ENCODE measurements at regions not wholly inside any gene's neighbourhood (a gene's known extent, or its start where the extent isn't known, plus 50 kb on each side); places are given as distances from the start of the nearest gene placed in this dataset.

DNA sequence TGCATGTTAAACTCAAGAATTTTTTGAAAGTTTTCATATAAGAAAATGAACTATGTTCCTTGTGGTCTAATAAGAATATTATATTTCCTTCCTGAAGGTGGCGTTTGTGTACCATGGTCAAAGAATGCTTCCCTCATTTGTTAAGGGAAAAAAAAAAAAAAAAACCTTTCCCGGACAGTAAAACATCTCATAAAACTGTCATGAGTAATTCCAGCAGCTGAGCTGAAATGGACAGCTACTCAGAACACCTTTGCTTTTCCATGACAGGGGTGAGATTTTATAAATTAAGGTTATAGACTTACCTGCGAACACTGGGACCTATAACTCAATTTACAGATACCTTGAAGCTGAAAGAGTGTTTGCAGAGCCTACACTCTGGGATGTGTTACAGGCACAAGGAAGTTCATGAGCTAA is 113.2 kb upstream of the RANBP3L start:
- TF ChIP-seq, protein P1, sequence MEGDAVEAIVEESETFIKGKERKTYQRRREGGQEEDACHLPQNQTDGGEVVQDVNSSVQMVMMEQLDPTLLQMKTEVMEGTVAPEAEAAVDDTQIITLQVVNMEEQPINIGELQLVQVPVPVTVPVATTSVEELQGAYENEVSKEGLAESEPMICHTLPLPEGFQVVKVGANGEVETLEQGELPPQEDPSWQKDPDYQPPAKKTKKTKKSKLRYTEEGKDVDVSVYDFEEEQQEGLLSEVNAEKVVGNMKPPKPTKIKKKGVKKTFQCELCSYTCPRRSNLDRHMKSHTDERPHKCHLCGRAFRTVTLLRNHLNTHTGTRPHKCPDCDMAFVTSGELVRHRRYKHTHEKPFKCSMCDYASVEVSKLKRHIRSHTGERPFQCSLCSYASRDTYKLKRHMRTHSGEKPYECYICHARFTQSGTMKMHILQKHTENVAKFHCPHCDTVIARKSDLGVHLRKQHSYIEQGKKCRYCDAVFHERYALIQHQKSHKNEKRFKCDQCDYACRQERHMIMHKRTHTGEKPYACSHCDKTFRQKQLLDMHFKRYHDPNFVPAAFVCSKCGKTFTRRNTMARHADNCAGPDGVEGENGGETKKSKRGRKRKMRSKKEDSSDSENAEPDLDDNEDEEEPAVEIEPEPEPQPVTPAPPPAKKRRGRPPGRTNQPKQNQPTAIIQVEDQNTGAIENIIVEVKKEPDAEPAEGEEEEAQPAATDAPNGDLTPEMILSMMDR (conservative IDR thresholded peaks at IDR 0.05), result peak; percentile 83
- TF ChIP-seq ZFX (IDR thresholded peaks at IDR 0.05), result no peak
- H3K27ac ChIP-seq, result no peak overlapping the region

DNA sequence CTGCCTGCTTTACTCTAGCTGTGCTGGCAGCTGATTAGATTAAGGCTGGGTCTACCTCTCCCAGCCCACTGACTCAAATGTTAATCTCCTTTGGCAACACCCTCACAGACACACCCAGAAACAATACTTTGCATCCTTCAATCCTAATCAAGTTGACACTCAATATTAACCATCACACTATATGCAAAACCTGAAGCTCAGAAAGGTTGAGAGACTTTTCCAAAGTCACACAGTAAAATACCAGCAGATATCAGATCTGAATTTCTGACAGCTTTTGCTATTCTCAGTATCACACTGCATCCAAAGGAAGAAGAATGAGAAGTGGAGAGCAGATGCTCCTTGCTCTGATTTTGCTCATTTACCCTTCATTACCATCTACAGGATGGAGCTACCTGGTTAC is 114.9 kb upstream of the RANBP3L start:
- H3K27ac ChIP-seq, result no peak overlapping the region
- no peak for TF ChIP-seq ZFX (IDR thresholded peaks at IDR 0.05)
- TF ChIP-seq, protein P1 (conservative IDR thresholded peaks at IDR 0.05), result no peak

- H3K27ac ChIP-seq, result no peak overlapping the region
- TF ChIP-seq, protein P1 (conservative IDR thresholded peaks at IDR 0.05), result no peak
- no peak for TF ChIP-seq ZFX (IDR thresholded peaks at IDR 0.05)
These were observed 115.5 kb upstream of the RANBP3L start for GRCh38 chr5:36417221-36417620.

- no peak overlapping the region for H3K27ac ChIP-seq
- no peak for TF ChIP-seq ZFX (IDR thresholded peaks at IDR 0.05)
- TF ChIP-seq, protein P1 (conservative IDR thresholded peaks at IDR 0.05), result no peak
These were observed 116.0 kb upstream of the RANBP3L start for GRCh38 chr5:36417668-36418067.

GRCh38 chr5:36418152-36418979 is 116.7 kb upstream of the RANBP3L start:
- H3K27ac ChIP-seq, result no peak overlapping the region
- TF ChIP-seq ZFX (IDR thresholded peaks at IDR 0.05), result no peak
- TF ChIP-seq, protein P1 (conservative IDR thresholded peaks at IDR 0.05), result no peak

DNA sequence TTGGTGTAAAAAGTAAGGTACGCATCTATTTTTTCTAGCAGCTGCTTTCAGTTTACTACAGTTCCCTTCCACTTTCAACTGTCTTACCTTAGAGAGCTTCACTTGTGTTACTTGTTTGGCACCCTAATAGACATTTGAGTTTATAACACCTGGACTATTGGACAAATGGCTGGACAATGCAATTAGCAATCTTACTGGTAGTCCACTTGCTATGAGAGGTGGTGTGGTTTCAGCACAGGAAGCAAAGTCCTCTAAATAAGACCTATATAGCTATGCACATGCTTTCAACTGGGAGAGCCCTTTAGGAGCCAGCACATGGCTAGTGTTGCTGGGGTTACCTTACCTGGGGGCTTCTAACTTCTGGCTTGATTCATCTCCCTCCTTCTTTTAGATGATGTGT is 119.6 kb upstream of the RANBP3L start:
- no peak overlapping the region for H3K27ac ChIP-seq
- no peak for TF ChIP-seq ZFX (IDR thresholded peaks at IDR 0.05)
- TF ChIP-seq, protein P1 (conservative IDR thresholded peaks at IDR 0.05), result no peak

GRCh38 chr5:36422952-36423351 is 121.2 kb upstream of the RANBP3L start:
- no peak overlapping the region for H3K27ac ChIP-seq
- TF ChIP-seq, protein P1 (conservative IDR thresholded peaks at IDR 0.05), result no peak
- no peak for TF ChIP-seq ZFX (IDR thresholded peaks at IDR 0.05)
